NCI-H187 treated with DMSO at 0.1 percent for 48 hours (cell line): ENCODE measurements at regions not wholly inside any gene's neighbourhood (a gene's known extent, or its start where the extent isn't known, plus 50 kb on each side); places are given as distances from the start of the nearest gene placed in this dataset.

Experiments
- DNase-seq: peaks from one replicate; lab custom pipeline; 2025; lab: John Stamatoyannopoulos, UW

GRCh38 chr11:119810478-119811232 lies 81.7 kb upstream of the NECTIN1 start:
- DNase-seq = no peak

GRCh38 chr11:119809346-119809745 lies 80.3 kb upstream of the NECTIN1 start:
- no peak for DNase-seq

- DNase-seq = no peak
Measured at GRCh38 chr11:119808407-119809185, 79.6 kb upstream of the NECTIN1 start.

- DNase-seq = no peak
Measured at GRCh38 chr11:119807841-119808240, 78.8 kb upstream of the NECTIN1 start.

- no peak for DNase-seq
Measured at GRCh38 chr11:119807402-119807801, 78.4 kb upstream of the NECTIN1 start.

GRCh38 chr11:119806064-119806915 lies 77.3 kb upstream of the NECTIN1 start:
- no peak for DNase-seq

- no peak for DNase-seq
Measured at GRCh38 chr11:119805663-119806062, 76.7 kb upstream of the NECTIN1 start.

- DNase-seq = no peak
Measured at GRCh38 chr11:119804698-119805097, 75.7 kb upstream of the NECTIN1 start.

- DNase-seq = no peak
Measured at GRCh38 chr11:119803726-119804294, 74.8 kb upstream of the NECTIN1 start.

- DNase-seq = no peak
Measured at GRCh38 chr11:119803139-119803538, 74.1 kb upstream of the NECTIN1 start.

GRCh38 chr11:119802670-119803069 lies 73.7 kb upstream of the NECTIN1 start:
- no peak for DNase-seq

GRCh38 chr11:119800619-119801018 lies 71.6 kb upstream of the NECTIN1 start:
- DNase-seq = no peak

- DNase-seq = peak; percentile 67
Measured at GRCh38 chr11:119800171-119800570, 71.2 kb upstream of the NECTIN1 start.

- no peak for DNase-seq
Measured at GRCh38 chr11:119798656-119799055, 69.7 kb upstream of the NECTIN1 start.

- DNase-seq = no peak
Measured at GRCh38 chr11:119797736-119798135, 68.7 kb upstream of the NECTIN1 start.

GRCh38 chr11:119797123-119797611 lies 68.2 kb upstream of the NECTIN1 start:
- DNase-seq = no peak

- no peak for DNase-seq
Measured at GRCh38 chr11:119796363-119797060, 67.5 kb upstream of the NECTIN1 start.

- no peak for DNase-seq
Measured at GRCh38 chr11:119795690-119796089, 66.7 kb upstream of the NECTIN1 start.

GRCh38 chr11:119795231-119795630 lies 66.2 kb upstream of the NECTIN1 start:
- DNase-seq = no peak

GRCh38 chr11:119794756-119795155 lies 65.8 kb upstream of the NECTIN1 start:
- no peak for DNase-seq

GRCh38 chr11:119794141-119794665 lies 65.2 kb upstream of the NECTIN1 start:
- no peak for DNase-seq
